Hindlimb muscle (tissue), 1 donor: ENCODE measurements at regions not wholly inside any gene's neighbourhood (a gene's known extent, or its start where the extent isn't known, plus 50 kb on each side); places are given as distances from the start of the nearest gene placed in this dataset.

ENCODE experiments used
- DNase-seq: peaks from one replicate; pipeline ENCODE4 v3.0.0-alpha.2; 2013

GRCh38 chr6:165985806-165986299, 181.8 kb downstream of the TBXT start:
- DNase-seq: no peak

DNA sequence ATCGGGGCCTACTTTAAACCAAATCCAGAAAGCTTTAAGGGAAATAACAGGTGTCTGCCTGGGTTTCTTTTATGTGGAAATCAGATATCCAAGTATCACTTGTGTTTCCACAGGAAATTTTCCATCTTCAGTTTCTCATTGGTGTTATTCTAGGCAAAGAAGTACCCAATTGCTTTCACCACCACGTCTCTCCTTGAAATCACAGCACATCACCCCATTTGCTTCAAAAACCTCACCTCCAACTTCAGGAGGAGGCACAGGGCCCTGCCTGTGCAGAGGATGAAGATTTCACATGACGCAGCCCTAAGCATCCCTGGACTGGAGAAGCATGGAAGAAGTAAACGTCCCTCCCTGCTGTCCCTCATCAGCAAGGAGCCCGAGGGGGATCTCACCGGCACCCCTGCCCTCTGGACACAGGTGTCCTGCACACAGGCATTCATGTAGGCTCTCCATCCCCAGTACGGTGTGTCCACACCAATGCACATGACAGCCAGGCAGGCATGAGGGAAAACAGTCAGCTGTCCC, 182.3 kb downstream of the TBXT start:
- no peak for DNase-seq

DNA sequence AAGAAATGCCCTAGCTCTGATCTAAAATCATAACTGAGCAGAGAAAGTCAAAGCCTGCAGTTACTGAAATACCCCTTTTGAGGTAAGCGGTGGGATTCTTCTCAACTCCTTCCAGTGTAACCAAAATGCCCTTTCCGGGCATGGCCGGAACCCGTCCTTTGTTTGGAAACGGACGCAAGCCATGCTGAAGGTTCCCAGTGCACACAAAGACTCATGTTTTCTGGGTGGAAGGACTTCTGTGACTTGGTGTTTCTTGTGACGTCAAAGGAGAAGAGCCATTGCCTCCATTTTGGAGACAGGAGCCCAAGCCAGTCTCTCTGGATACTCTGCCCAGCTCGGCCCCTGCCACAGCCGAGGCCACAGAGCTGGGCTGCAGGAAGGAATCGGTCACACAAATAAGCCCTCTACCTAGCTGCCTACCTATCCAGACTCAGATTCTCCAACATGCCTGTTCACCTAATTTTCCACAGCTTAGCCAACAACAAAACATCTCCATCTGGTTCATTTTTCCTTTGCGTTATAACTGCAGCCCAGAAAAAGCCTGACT, 182.8 kb downstream of the TBXT start:
- DNase-seq: no peak

- DNase-seq: no peak
Measured at GRCh38 chr6:165983112-165984072, 184.3 kb downstream of the TBXT start.

GRCh38 chr6:165978476-165978875, 189.2 kb downstream of the TBXT start:
- no peak for DNase-seq

GRCh38 chr6:165976684-165977083, 191.0 kb downstream of the TBXT start:
- DNase-seq: no peak

- no peak for DNase-seq
Measured at GRCh38 chr6:165974817-165975216, 192.8 kb downstream of the TBXT start.

DNA sequence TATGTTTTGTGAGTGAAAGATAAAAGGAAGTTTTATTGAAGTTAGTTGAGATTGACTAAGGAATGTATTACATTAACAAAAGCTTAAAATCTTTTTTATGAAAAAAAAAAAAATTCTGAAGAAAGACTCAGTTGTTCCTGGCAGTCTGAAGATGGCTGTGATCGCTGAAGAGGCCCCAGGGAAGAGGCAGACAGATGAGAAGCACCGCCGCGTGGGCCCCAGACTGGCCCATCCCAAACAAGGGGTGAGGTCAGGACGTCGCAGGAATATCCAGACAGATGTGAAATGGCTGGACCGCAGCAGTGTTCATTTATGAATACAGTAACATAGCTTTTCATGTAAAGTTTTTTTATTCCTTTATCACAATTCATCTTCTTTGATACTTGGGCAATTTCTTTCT, 194.2 kb downstream of the TBXT start:
- DNase-seq: no peak

GRCh38 chr6:165972139-165972802, 195.4 kb downstream of the TBXT start:
- no peak for DNase-seq

- DNase-seq: no peak
Measured at GRCh38 chr6:165971202-165971601, 196.4 kb downstream of the TBXT start.

DNA sequence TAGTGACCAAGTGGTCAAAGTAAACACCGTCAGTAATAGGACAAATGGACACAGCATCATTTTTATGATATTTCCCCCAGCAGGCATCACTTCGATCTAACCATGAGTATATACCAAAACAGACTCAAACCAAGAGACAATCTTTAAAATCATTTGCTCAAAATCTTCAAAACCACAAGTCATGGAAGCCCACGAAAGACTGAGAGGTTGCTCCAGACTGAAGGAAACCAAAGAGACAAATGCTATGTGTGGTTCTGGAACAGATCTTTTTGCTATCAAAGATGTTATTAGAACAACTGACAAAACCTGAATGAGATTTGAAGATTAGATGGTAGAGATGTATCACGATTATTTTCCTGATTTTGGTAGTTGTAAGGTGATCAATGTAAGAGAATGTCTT, 197.7 kb downstream of the TBXT start:
- no peak for DNase-seq

DNA sequence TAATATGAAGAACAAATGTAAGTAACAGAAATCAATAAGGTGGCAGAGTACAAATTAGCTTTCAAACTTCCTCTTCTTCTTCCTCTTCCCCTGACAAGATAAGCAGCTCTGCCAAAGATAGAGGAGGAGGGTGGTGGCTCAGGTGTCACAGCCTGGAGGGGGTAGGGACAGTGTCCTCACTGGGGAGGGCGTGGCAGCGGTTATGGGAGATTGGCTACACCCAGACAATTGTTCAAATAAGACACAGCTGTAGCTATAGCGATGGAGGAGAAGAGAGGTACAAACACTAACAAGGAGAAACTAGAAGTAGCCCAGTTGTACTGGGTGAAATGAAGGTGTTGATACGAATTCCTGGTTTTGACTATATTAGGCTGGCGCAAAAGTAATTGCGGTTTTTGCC, 198.5 kb downstream of the TBXT start:
- no peak for DNase-seq

GRCh38 chr6:165968408-165968807, 199.2 kb downstream of the TBXT start:
- DNase-seq: no peak

GRCh38 chr6:165967810-165968407, 199.7 kb downstream of the TBXT start:
- DNase-seq: no peak

DNA sequence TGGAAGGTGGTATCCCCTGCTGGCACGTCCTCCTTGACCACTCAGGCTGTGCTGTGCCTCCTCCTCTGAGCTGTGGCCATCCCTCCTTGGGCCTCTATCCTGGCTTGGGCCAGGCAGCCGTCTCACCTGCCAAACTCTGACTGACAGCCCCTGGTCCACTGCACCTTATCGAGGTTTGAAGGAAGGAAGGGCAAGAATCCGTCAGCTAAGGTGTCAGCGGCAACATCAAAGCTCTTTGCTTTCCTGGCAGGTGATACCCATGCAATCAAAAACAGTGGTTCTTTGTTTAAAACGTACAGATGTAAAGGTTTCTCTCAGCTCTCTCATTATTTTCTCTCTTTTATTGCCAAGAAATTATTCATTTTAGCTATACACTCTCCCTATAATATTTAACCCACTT, 203.9 kb downstream of the TBXT start:
- DNase-seq: no peak

- DNase-seq: no peak
Measured at GRCh38 chr6:165962366-165962765, 205.3 kb downstream of the TBXT start.

- DNase-seq: no peak
Measured at GRCh38 chr6:165961233-165961632, 206.4 kb downstream of the TBXT start.

DNA sequence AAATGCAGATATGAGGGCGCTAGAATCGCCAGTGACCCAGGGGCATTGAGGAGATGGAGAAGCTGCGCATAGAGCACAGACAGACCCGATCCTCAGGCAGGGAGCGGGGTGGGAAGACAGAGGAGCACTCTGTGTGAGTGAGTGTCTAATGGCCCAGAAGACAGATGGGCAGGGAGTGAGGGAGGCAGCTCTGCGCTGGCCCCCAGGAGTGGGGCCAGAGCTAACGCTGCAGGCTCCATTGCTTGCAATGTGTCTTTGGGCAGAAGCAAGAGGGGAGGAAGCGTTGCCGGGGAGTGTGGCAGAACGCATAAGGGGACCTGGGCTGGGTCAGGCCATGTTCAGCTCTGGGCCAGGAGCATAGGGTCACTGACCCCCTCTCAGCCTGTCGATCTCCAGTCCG, 207.0 kb downstream of the TBXT start:
- DNase-seq: no peak

- no peak for DNase-seq
Measured at GRCh38 chr6:165959627-165960026, 208.0 kb downstream of the TBXT start.

- DNase-seq: no peak
Measured at GRCh38 chr6:165956874-165957273, 210.8 kb downstream of the TBXT start.

DNA sequence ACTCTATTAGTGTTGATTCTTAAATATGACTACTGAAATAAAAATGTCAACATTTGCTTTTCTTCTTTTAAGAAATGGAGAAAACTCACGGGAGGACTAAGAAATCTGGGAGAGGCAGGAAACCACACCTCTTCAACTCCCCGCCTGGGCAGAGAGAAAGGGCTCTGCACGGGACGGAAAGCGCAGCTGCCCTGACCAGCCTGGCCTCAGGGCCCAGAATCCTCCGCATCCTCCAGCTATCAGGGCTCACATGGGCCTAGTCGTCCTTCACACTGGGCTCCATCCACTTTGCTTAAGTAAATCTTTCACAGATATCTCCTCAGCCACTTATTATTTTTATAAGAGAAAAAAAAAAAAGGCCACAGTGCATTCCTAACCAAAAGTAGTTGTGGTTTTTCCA, 215.1 kb downstream of the TBXT start:
- DNase-seq: no peak

DNA sequence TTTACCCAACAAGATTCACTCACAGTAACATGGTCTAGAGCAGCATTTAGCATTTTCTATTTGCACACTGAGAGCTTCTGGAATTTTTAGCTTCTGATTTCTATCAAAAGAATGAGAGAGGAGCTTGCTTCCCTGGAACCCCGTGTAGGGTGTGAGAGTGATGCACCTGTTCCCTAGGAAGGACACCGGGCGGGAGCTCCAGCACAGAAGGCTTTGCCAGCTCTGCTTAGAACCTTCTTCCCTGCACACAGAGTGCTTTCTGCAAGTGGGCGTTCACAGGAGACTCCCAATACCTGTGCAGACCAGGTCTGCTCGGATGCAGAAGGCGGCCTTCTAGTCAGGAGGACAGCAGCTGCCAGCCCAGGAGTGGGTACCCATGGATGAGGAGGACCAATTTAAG, 217.3 kb downstream of the TBXT start:
- DNase-seq: no peak

GRCh38 chr6:165949324-165949723, 218.3 kb downstream of the TBXT start:
- DNase-seq: no peak
